ENCODE measurements at regions not wholly inside any gene's neighbourhood (a gene's known extent, or its start where the extent isn't known, plus 50 kb on each side); places are given as distances from the start of the nearest gene placed in this dataset.

- DNase-seq (ENCODE audit: low read depth, low spot score) = no peak
Observed at GRCh38 chr18:60134806-60135205, 235.0 kb downstream of the PMAIP1 start.

GRCh38 chr18:60130284-60130683 is 230.5 kb downstream of the PMAIP1 start:
- no peak for DNase-seq (ENCODE audit: low read depth, low spot score)

- DNase-seq (ENCODE audit: low read depth, low spot score) = no peak
Observed at GRCh38 chr18:60123031-60123430, 223.2 kb downstream of the PMAIP1 start.

- no peak for DNase-seq (ENCODE audit: low read depth, low spot score)
Observed at GRCh38 chr18:60122339-60122738, 222.5 kb downstream of the PMAIP1 start.

GRCh38 chr18:60120231-60120750 is 220.5 kb downstream of the PMAIP1 start:
- no peak for DNase-seq (ENCODE audit: low read depth, low spot score)

- DNase-seq (ENCODE audit: low read depth, low spot score) = no peak
Observed at GRCh38 chr18:60117321-60117720, 217.5 kb downstream of the PMAIP1 start.

- no peak for DNase-seq (ENCODE audit: low read depth, low spot score)
Observed at GRCh38 chr18:60113396-60113795, 213.6 kb downstream of the PMAIP1 start.

GRCh38 chr18:60112369-60112768 is 212.6 kb downstream of the PMAIP1 start:
- no peak for DNase-seq (ENCODE audit: low read depth, low spot score)

- DNase-seq (ENCODE audit: low read depth, low spot score) = no peak
Observed at GRCh38 chr18:60111525-60111924, 211.7 kb downstream of the PMAIP1 start.

- no peak for DNase-seq (ENCODE audit: low read depth, low spot score)
Observed at GRCh38 chr18:60110836-60111235, 211.0 kb downstream of the PMAIP1 start.

GRCh38 chr18:60100778-60101177 is 201.0 kb downstream of the PMAIP1 start:
- DNase-seq (ENCODE audit: low read depth, low spot score) = no peak

GRCh38 chr18:60099709-60100108 is 199.9 kb downstream of the PMAIP1 start:
- no peak for DNase-seq (ENCODE audit: low read depth, low spot score)

GRCh38 chr18:60096428-60096827 is 196.6 kb downstream of the PMAIP1 start:
- no peak for DNase-seq (ENCODE audit: low read depth, low spot score)

GRCh38 chr18:60092073-60092472 is 192.3 kb downstream of the PMAIP1 start:
- DNase-seq (ENCODE audit: low read depth, low spot score) = no peak

GRCh38 chr18:60090170-60090569 is 190.4 kb downstream of the PMAIP1 start:
- DNase-seq (ENCODE audit: low read depth, low spot score) = no peak

GRCh38 chr18:60082790-60083189 is 183.0 kb downstream of the PMAIP1 start:
- DNase-seq (ENCODE audit: low read depth, low spot score) = peak; percentile 58

- no peak for DNase-seq (ENCODE audit: low read depth, low spot score)
Observed at GRCh38 chr18:60082282-60082681, 182.5 kb downstream of the PMAIP1 start.

GRCh38 chr18:60075477-60075876 is 175.7 kb downstream of the PMAIP1 start:
- DNase-seq (ENCODE audit: low read depth, low spot score) = no peak

- DNase-seq (ENCODE audit: low read depth, low spot score) = peak; percentile 9
Observed at GRCh38 chr18:60070631-60071030, 170.8 kb downstream of the PMAIP1 start.

- no peak for DNase-seq (ENCODE audit: low read depth, low spot score)
Observed at GRCh38 chr18:60069145-60069544, 169.3 kb downstream of the PMAIP1 start.

GRCh38 chr18:60067426-60068210 is 167.8 kb downstream of the PMAIP1 start:
- no peak for DNase-seq (ENCODE audit: low read depth, low spot score)

- DNase-seq (ENCODE audit: low read depth, low spot score) = no peak
Observed at GRCh38 chr18:60066219-60066975, 166.6 kb downstream of the PMAIP1 start.

- no peak for DNase-seq (ENCODE audit: low read depth, low spot score)
Observed at GRCh38 chr18:60064271-60064670, 164.5 kb downstream of the PMAIP1 start.
